ENCODE measurements at regions not wholly inside any gene's neighbourhood (a gene's known extent, or its start where the extent isn't known, plus 50 kb on each side); places are given as distances from the start of the nearest gene placed in this dataset.

- H3K27me3 ChIP-seq (ENCODE audit: control insufficient read depth in 4 of 4, insufficient read depth in 4 of 4, low read length in 3 of 4) = no peaks in the 10 kb centered on the region
- WGBS = 75% methylated on average over 2 of the region's 2 CpGs
- H3K9me3 ChIP-seq (ENCODE audit: control insufficient read depth in 4 of 4, low read length in 3 of 4) = no peaks in the 10 kb centered on the region
- H3K9ac ChIP-seq (ENCODE audit: low read depth in 1 of 2, low read length in 2 of 2) = no peak overlapping the region
- DNase-seq (ENCODE audit: low spot score) = peak; percentile 23
- peaks cover 0 to 19% (median 9%) of the 10 kb centered on the region in 4 donors for H3K4me1 ChIP-seq (ENCODE audit: control insufficient read depth in 4 of 4, insufficient read depth in 4 of 4, low read length in 3 of 4)
- no peak overlapping the region for H3K4me3 ChIP-seq (ENCODE audit: low read depth in 1 of 3, low read length in 3 of 3)
- no peak for TF ChIP-seq GABPA (IDR thresholded peaks at IDR 0.05 in 1 of 2, conservative IDR thresholded peaks at IDR 0.05 in 1 of 2)
- no peak for TF ChIP-seq RAD21 (IDR thresholded peaks at IDR 0.05)
- no peak for TF ChIP-seq EGR1 (IDR thresholded peaks at IDR 0.05; ENCODE audit: low read depth in 2 of 2)
- no peak for TF ChIP-seq ATF3 (IDR thresholded peaks at IDR 0.05)
- no peak for TF ChIP-seq FOXA2 (IDR thresholded peaks at IDR 0.05)
- peak; percentile 28 to 36 for TF ChIP-seq HNF4A (conservative IDR thresholded peaks at IDR 0.05)
- no peaks in the 10 kb centered on the region for H3K36me3 ChIP-seq (ENCODE audit: control insufficient read depth in 4 of 4, insufficient read depth in 3 of 4, low read depth in 1 of 4, low read length in 3 of 4)
- no peak overlapping the region for H3K27ac ChIP-seq (ENCODE audit: low read depth in 1 of 2, low read length in 2 of 2)
Measured at GRCh38 chr2:8388781-8389180, 293.1 kb upstream of the ID2 start.

- TF ChIP-seq JUND (IDR thresholded peaks at IDR 0.05) (peak; percentile 30 to 80), RAD21 (IDR thresholded peaks at IDR 0.05) (no peak)
- TF ChIP-seq, protein P1, sequence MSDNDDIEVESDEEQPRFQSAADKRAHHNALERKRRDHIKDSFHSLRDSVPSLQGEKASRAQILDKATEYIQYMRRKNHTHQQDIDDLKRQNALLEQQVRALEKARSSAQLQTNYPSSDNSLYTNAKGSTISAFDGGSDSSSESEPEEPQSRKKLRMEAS (IDR thresholded peaks at IDR 0.05) = peak; percentile 14
- Histone ChIP-seq H3K9ac (ENCODE audit: low read depth in 1 of 2, low read length in 2 of 2) (no peak overlapping the region), H3K4me1 (ENCODE audit: control insufficient read depth in 4 of 4, insufficient read depth in 4 of 4, low read length in 3 of 4) (peaks cover 0 to 19% (median 9%) of the 10 kb centered on the region in 4 donors), H3K36me3 (ENCODE audit: control insufficient read depth in 4 of 4, insufficient read depth in 3 of 4, low read depth in 1 of 4, low read length in 3 of 4) (no peaks in the 10 kb centered on the region), H3K9me3 (ENCODE audit: control insufficient read depth in 4 of 4, low read length in 3 of 4) (no peaks in the 10 kb centered on the region), H3K4me3 (ENCODE audit: low read depth in 1 of 3, low read length in 3 of 3) (no peak overlapping the region), H3K27me3 (ENCODE audit: control insufficient read depth in 4 of 4, insufficient read depth in 4 of 4, low read length in 3 of 4) (no peaks in the 10 kb centered on the region), H3K27ac (ENCODE audit: low read depth in 1 of 2, low read length in 2 of 2) (peak overlapping the region; percentile 25 to 58)
- WGBS = 74% methylated on average over 4 of the region's 4 CpGs
- no peak for DNase-seq (ENCODE audit: low spot score)
Measured at GRCh38 chr2:8389431-8390108, 292.3 kb upstream of the ID2 start.

GRCh38 chr2:8391126-8391525 lies 290.7 kb upstream of the ID2 start:
- TF ChIP-seq JUND (IDR thresholded peaks at IDR 0.05) = no peak
- no peak for TF ChIP-seq ATF3 (IDR thresholded peaks at IDR 0.05)
- no peak for TF ChIP-seq RAD21 (IDR thresholded peaks at IDR 0.05)
- TF ChIP-seq, protein P2, sequence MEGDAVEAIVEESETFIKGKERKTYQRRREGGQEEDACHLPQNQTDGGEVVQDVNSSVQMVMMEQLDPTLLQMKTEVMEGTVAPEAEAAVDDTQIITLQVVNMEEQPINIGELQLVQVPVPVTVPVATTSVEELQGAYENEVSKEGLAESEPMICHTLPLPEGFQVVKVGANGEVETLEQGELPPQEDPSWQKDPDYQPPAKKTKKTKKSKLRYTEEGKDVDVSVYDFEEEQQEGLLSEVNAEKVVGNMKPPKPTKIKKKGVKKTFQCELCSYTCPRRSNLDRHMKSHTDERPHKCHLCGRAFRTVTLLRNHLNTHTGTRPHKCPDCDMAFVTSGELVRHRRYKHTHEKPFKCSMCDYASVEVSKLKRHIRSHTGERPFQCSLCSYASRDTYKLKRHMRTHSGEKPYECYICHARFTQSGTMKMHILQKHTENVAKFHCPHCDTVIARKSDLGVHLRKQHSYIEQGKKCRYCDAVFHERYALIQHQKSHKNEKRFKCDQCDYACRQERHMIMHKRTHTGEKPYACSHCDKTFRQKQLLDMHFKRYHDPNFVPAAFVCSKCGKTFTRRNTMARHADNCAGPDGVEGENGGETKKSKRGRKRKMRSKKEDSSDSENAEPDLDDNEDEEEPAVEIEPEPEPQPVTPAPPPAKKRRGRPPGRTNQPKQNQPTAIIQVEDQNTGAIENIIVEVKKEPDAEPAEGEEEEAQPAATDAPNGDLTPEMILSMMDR (IDR thresholded peaks at IDR 0.05; ENCODE audit: low read depth, low read length, missing input control) = no peak
- no peak for TF ChIP-seq SP1 (IDR thresholded peaks at IDR 0.05)
- no peak for TF ChIP-seq YY1 (IDR thresholded peaks at IDR 0.05)
- TF ChIP-seq EGR1 (IDR thresholded peaks at IDR 0.05; ENCODE audit: low read depth in 2 of 2) = no peak
- no peak for TF ChIP-seq FOXA2 (IDR thresholded peaks at IDR 0.05)
- TF ChIP-seq HNF4G (IDR thresholded peaks at IDR 0.05) = no peak
- no peak for TF ChIP-seq NR2F2 (IDR thresholded peaks at IDR 0.05)
- TF ChIP-seq, protein P1 (IDR thresholded peaks at IDR 0.05) = no peak
- TF ChIP-seq, protein P3, sequence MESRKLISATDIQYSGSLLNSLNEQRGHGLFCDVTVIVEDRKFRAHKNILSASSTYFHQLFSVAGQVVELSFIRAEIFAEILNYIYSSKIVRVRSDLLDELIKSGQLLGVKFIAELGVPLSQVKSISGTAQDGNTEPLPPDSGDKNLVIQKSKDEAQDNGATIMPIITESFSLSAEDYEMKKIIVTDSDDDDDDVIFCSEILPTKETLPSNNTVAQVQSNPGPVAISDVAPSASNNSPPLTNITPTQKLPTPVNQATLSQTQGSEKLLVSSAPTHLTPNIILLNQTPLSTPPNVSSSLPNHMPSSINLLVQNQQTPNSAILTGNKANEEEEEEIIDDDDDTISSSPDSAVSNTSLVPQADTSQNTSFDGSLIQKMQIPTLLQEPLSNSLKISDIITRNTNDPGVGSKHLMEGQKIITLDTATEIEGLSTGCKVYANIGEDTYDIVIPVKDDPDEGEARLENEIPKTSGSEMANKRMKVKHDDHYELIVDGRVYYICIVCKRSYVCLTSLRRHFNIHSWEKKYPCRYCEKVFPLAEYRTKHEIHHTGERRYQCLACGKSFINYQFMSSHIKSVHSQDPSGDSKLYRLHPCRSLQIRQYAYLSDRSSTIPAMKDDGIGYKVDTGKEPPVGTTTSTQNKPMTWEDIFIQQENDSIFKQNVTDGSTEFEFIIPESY (IDR thresholded peaks at IDR 0.05) = no peak
- no peak for TF ChIP-seq GABPA (IDR thresholded peaks at IDR 0.05 in 1 of 2, conservative IDR thresholded peaks at IDR 0.05 in 1 of 2)
- TF ChIP-seq FOXA1 (IDR thresholded peaks at IDR 0.05) = no peak
- no peaks in the 10 kb centered on the region for H3K36me3 ChIP-seq (ENCODE audit: control insufficient read depth in 4 of 4, insufficient read depth in 3 of 4, low read depth in 1 of 4, low read length in 3 of 4)
- H3K27ac ChIP-seq (ENCODE audit: low read depth in 1 of 2, low read length in 2 of 2) = no peak overlapping the region
- H3K4me3 ChIP-seq (ENCODE audit: low read depth in 1 of 3, low read length in 3 of 3) = no peak overlapping the region
- WGBS = 93% methylated on average over 2 of the region's 2 CpGs
- H3K9ac ChIP-seq (ENCODE audit: low read depth in 1 of 2, low read length in 2 of 2) = no peak overlapping the region
- no peaks in the 10 kb centered on the region for H3K27me3 ChIP-seq (ENCODE audit: control insufficient read depth in 4 of 4, insufficient read depth in 4 of 4, low read length in 3 of 4)
- H3K4me1 ChIP-seq (ENCODE audit: control insufficient read depth in 4 of 4, insufficient read depth in 4 of 4, low read length in 3 of 4) = peaks cover 0 to 19% (median 9%) of the 10 kb centered on the region in 4 donors
- no peaks in the 10 kb centered on the region for H3K9me3 ChIP-seq (ENCODE audit: control insufficient read depth in 4 of 4, low read length in 3 of 4)
- no peak for DNase-seq (ENCODE audit: low spot score)
